ENCODE measurements at regions not wholly inside any gene's neighbourhood (a gene's known extent, or its start where the extent isn't known, plus 50 kb on each side); places are given as distances from the start of the nearest gene placed in this dataset.

DNA sequence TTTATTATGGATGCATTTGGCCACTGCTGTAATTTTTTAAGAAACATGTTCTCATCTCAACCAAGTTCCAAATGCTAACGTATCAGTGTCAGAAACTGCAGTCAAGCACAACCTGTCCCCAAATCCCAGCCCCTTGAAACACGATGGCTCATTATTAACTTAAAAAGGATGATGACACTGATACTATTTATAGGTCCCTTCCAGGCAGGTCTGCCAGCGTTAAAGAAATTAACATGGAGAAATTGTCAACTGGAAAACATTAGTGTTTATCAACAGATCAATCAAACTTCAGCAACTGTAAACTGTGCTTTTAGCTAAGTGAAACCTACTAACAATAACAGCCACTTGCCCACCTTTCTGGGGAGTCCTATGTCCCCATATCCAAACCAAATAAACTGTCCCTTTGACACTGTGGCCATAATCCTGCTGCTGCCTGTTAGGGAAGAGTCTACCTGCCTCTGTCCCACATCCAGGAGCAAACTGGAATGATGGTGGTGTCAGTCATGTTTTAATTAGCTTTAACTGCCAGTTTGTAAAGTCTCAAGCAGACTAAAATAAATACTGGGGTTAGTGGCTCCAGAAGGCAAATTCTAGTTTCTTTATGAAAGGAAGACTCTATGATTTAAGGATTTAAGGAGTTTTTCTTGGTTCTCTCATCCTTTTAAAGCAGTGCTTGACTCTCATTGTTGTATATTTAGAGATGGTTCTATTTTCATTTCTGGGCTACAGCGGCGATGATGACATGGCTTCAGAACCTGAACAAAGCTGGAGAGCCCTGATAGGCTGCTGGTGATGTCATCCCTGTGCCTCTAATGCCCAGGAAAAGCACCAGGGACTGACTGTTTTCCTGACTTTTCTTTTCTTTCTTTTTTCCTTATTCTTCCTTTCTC lies 583.6 kb upstream of the PIK3C3 start:
- Mint-ChIP-seq H3K9me3 (ENCODE audit: unreplicated experiment) (no peaks in the 10 kb centered on the region), H3K36me3 (ENCODE audit: insufficient read depth, unreplicated experiment) (no peaks in the 10 kb centered on the region), H3K4me1 (ENCODE audit: insufficient read depth, unreplicated experiment) (no peaks in the 10 kb centered on the region), H3K27me3 (ENCODE audit: insufficient read depth, unreplicated experiment) (no peaks in the 10 kb centered on the region), H3K27ac (ENCODE audit: low read depth, unreplicated experiment) (no peak overlapping the region), H3K4me3 (ENCODE audit: unreplicated experiment) (no peak overlapping the region)
- ChIA-PET CTCF (interaction anchor here (1.1 kb wide), 1 partner anchor 8 kb away, joined by 5 read pairs; no protein-coding TSS in a partner anchor), POLR2A (no interaction called here)
- no TSS peak for BruUV-seq (replicated peaks)
- TF ChIP-seq, protein P1, sequence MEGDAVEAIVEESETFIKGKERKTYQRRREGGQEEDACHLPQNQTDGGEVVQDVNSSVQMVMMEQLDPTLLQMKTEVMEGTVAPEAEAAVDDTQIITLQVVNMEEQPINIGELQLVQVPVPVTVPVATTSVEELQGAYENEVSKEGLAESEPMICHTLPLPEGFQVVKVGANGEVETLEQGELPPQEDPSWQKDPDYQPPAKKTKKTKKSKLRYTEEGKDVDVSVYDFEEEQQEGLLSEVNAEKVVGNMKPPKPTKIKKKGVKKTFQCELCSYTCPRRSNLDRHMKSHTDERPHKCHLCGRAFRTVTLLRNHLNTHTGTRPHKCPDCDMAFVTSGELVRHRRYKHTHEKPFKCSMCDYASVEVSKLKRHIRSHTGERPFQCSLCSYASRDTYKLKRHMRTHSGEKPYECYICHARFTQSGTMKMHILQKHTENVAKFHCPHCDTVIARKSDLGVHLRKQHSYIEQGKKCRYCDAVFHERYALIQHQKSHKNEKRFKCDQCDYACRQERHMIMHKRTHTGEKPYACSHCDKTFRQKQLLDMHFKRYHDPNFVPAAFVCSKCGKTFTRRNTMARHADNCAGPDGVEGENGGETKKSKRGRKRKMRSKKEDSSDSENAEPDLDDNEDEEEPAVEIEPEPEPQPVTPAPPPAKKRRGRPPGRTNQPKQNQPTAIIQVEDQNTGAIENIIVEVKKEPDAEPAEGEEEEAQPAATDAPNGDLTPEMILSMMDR (IDR thresholded peaks at IDR 0.05; ENCODE audit: unreplicated experiment) = no peak
- intact Hi-C loops (cut with micrococcal nuclease) = loop anchor here (10.0 kb wide), 4 partner anchors 227 to 1217 kb away; no protein-coding TSS in a partner anchor
- no peak for DNase-seq (ENCODE audit: unreplicated experiment)

DNA sequence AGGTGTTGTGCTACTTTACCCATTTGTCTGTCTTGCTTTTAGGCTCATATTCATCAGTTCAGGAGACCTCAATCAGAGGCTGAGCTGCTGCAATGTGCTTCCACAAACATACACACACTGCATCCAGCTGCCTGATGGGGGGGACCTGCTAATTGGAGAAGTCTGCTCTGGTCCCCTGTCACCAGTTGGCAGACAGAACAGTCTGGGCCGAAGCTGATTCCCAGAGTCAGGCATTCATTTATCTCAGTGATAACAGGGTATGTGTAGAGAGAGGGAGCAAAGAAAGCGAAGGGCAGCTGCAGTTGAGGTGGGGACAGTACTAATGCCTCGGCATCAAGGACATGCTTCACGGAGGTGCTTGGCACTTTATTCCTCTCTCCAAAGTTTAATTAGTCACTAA lies 584.3 kb upstream of the PIK3C3 start:
- no peak overlapping the region for H3K27ac Mint-ChIP-seq (ENCODE audit: low read depth, unreplicated experiment)
- H3K27me3 Mint-ChIP-seq (ENCODE audit: insufficient read depth, unreplicated experiment) = no peaks in the 10 kb centered on the region
- no TSS peak for BruUV-seq (replicated peaks)
- no peak overlapping the region for H3K4me3 Mint-ChIP-seq (ENCODE audit: unreplicated experiment)
- H3K4me1 Mint-ChIP-seq (ENCODE audit: insufficient read depth, unreplicated experiment) = no peaks in the 10 kb centered on the region
- CTCF ChIA-PET = interaction anchor here (0.6 to 1.1 kb wide), 2 partner anchors 9 to 18 kb away, joined by 4 to 5 read pairs; no protein-coding TSS in a partner anchor
- TF ChIP-seq, protein P1 (IDR thresholded peaks at IDR 0.05; ENCODE audit: unreplicated experiment) = no peak
- H3K36me3 Mint-ChIP-seq (ENCODE audit: insufficient read depth, unreplicated experiment) = no peaks in the 10 kb centered on the region
- POLR2A ChIA-PET = no interaction called here
- intact Hi-C loops (cut with micrococcal nuclease) = loop anchor here (10.0 kb wide), 4 partner anchors 226 to 1216 kb away; no protein-coding TSS in a partner anchor
- DNase-seq (ENCODE audit: unreplicated experiment) = no peak
- no peaks in the 10 kb centered on the region for H3K9me3 Mint-ChIP-seq (ENCODE audit: unreplicated experiment)

DNA sequence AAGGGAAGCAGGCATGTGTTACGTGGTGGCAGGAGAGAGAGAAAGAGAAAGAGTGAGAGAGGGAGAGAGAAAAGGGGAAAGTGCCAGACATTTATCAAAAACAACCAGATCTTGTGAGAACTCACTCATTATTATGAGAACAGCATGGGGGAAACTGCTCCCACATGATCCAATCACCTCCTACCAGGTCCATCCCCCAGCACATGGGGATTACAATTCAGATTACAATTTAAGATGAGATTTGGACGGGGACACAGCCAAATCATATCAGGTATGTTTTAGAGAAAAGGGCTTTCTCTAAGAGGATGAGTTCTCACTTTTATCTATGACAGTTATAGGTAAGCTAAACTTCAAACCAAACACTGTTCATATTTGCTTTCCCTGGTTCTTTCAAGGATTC lies 597.3 kb upstream of the PIK3C3 start:
- H3K4me3 Mint-ChIP-seq (ENCODE audit: unreplicated experiment) = no peak overlapping the region
- peaks cover 13% of the 10 kb centered on the region for H3K9me3 Mint-ChIP-seq (ENCODE audit: unreplicated experiment)
- H3K36me3 Mint-ChIP-seq (ENCODE audit: insufficient read depth, unreplicated experiment) = no peaks in the 10 kb centered on the region
- intact Hi-C loops (cut with micrococcal nuclease) = no loop called here
- DNase-seq (ENCODE audit: unreplicated experiment) = no peak
- CTCF ChIA-PET = no interaction called here
- H3K4me1 Mint-ChIP-seq (ENCODE audit: insufficient read depth, unreplicated experiment) = no peaks in the 10 kb centered on the region
- H3K27ac Mint-ChIP-seq (ENCODE audit: low read depth, unreplicated experiment) = no peak overlapping the region
- BruUV-seq (replicated peaks) = no TSS peak
- H3K27me3 Mint-ChIP-seq (ENCODE audit: insufficient read depth, unreplicated experiment) = no peaks in the 10 kb centered on the region
- POLR2A ChIA-PET = no interaction called here
- TF ChIP-seq, protein P1 (IDR thresholded peaks at IDR 0.05; ENCODE audit: unreplicated experiment) = no peak

DNA sequence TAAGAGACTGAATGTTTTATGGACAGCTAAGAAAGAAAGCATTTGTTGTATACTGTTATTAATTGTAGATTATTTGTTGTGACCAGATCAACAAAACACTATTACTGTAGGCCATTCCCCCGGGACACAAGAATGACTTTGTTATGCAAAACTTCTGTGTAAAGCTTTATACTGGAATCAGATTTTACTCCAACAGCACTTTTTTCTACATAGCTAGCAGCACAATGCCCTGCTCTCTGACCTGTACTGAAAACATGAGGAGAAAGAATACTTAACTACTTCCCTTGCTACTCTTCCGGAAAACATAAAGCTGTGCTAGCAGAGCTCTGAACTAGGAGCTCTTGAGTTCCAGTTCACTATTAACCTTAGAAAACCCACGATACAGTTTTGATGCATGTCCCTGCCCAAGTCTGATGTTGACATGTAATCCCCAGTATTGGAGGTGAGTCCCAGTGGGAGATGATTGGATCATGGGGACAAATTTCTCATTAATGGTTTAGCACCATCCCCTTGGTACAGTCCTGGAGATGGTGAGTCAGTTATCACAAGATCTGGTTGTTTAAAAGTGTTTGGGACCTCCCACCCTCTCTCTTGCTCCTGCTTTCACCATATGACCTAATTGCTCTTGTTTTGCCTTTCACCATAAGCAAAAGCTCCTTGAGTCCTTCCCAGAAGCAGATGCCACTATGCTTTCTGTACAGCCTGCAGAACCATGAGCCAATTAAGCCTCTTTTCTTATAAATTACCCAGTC lies 601.1 kb upstream of the PIK3C3 start:
- TF ChIP-seq, protein P1 (IDR thresholded peaks at IDR 0.05; ENCODE audit: unreplicated experiment) = no peak
- no TSS peak for BruUV-seq (replicated peaks)
- ChIA-PET CTCF (no interaction called here), POLR2A (interaction anchor here (0.6 to 0.9 kb wide), 2 partner anchors 207 to 774 kb away, joined by 3 read pairs; no protein-coding TSS in a partner anchor)
- H3K9me3 Mint-ChIP-seq (ENCODE audit: unreplicated experiment) = peaks cover 13% of the 10 kb centered on the region
- intact Hi-C loops (cut with micrococcal nuclease) = no loop called here
- H3K27me3 Mint-ChIP-seq (ENCODE audit: insufficient read depth, unreplicated experiment) = no peaks in the 10 kb centered on the region
- no peak overlapping the region for H3K27ac Mint-ChIP-seq (ENCODE audit: low read depth, unreplicated experiment)
- H3K4me3 Mint-ChIP-seq (ENCODE audit: unreplicated experiment) = no peak overlapping the region
- H3K36me3 Mint-ChIP-seq (ENCODE audit: insufficient read depth, unreplicated experiment) = no peaks in the 10 kb centered on the region
- no peaks in the 10 kb centered on the region for H3K4me1 Mint-ChIP-seq (ENCODE audit: insufficient read depth, unreplicated experiment)
- no peak for DNase-seq (ENCODE audit: unreplicated experiment)

Measured in MCF 10A (cell line).